GM12801 (cell line): ENCODE measurements at regions not wholly inside any gene's neighbourhood (a gene's known extent, or its start where the extent isn't known, plus 50 kb on each side); places are given as distances from the start of the nearest gene placed in this dataset.

Experiments used
- CTCF ChIP-seq: IDR thresholded peaks from one replicate; pipeline ENCODE4 v1.5.1; 2011; ENCODE audit warnings: control low read depth; ENCODE audit not compliant: insufficient read length; ENCODE audit errors: extremely low read depth

DNA sequence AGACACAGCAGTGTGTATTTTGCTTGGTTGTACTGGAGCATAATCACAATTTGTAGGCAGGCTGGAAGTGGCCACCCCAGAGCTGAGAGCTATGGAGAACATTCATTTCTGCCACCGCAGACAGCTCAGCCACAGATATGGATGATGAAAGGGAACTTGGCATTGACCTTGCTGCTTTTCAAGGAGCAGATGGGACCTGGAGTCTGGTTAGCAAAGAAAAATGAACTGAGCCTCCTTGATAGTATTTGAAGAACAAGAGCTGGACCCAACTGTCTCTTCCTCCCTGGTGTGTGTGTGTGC, 395.2 kb upstream of the ZNF462 start:
- no peak for TF ChIP-seq CTCF

- no peak for TF ChIP-seq CTCF
These were observed 394.5 kb upstream of the ZNF462 start for GRCh38 chr9:106468431-106468830.

GRCh38 chr9:106478312-106478711, 384.7 kb upstream of the ZNF462 start:
- TF ChIP-seq CTCF: no peak

GRCh38 chr9:106478727-106479126, 384.2 kb upstream of the ZNF462 start:
- no peak for TF ChIP-seq CTCF

GRCh38 chr9:106479679-106480078, 383.3 kb upstream of the ZNF462 start:
- TF ChIP-seq CTCF: no peak

- no peak for TF ChIP-seq CTCF
These were observed 381.9 kb upstream of the ZNF462 start for GRCh38 chr9:106481013-106481609.

DNA sequence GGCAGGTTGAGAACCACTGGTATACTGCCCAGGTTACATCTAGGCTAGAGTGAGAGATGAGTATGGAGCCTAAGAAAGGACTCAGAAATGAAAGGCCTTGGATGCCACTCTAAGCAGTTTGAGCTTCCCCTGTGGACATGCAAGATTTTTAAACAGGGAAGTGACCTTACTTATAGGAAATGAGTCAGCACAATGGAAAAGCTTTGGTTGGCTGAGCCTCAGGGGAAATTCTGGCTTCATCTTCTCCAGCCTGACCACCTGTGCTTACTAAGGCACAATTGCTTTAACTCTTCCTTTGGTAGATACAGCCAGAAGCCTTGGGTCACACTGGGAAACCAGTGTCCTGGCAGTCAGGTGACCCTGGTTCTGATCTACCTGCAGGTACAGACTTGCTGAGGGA, 380.2 kb upstream of the ZNF462 start:
- no peak for TF ChIP-seq CTCF

GRCh38 chr9:106486685-106487084, 376.3 kb upstream of the ZNF462 start:
- no peak for TF ChIP-seq CTCF
